ENCODE measurements at regions not wholly inside any gene's neighbourhood (a gene's known extent, or its start where the extent isn't known, plus 50 kb on each side); places are given as distances from the start of the nearest gene placed in this dataset.
"Not testable (repeated sequence)": the region's sequence is repeated elsewhere in the genome, so short reads cannot be mapped to it uniquely, and the experiment has no call there.

DNA sequence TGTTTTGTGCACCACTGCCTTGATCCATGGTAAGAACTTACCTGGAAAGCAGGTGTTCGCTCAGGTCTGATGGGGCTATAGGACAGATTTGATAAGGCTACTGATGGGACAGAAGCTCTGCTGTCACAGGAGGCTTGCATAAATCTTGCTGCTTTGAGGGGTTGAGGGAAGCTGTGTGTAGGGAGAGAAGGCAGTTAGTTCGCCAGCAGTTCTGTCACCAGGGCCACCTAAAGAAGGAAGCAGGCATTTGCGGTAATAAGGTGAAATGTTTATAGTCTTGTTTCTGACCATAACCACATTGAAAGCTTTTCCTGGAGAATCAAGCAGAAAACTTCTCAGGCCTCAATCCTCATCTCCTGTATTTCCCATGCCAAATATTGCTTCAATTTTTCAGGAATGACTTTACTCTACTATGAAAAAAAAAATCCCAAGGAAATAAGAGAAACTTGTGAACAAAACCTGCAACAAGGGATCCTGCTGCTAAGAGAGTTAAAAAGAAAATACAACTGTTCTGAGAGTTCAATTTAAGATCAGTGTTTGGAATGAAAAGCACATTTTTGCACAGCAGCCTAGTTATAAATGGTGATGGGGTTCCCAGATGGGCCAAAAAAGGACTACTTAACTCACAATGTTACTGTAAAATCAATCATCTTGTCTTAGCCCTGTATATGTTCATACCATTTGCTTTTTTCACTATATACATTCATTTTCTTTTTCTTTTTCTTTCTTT lies 122.0 kb upstream of the RANBP3L start:
- DNase-seq (ENCODE audit: low read depth in 3 of 3) = no peak

DNA sequence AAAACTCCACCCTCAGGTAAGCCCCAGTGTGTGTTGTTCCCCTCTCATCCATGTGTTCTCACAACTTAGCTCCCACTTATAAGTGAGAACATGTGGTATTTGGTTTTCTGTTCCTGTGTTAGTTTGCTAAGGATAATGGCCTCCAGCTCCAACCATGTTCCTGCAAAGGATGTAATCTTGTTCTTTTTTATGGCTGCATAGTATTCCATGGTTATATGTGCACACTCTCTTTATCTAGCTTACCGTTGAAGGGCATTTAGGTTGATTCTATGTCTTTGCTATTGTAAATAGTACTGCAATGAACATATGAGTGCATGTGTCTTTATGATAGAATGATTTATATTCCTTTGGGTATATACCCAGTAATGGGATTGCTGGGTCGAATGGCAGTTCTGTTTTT lies 124.4 kb upstream of the RANBP3L start:
- DNase-seq (ENCODE audit: low read depth in 3 of 3) = not testable (repeated sequence)

DNA sequence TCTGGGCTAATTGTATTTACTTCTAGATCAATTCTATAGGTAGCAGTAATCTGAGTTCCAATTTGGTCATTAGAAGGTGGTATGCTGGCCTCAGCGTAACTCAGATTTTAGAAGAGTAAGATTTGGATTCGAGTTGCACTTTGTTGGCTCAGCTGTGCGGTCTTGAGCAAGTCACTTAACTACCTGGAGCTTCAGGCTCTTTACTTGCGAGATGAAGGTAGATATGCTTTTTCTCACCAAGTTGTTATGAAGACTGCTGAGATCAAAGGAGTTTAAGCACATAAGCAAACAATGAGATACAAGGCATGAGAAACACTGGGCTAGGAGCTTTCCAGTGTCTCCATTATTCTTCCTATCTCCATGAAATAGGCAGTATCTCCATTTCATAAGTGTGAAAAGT lies 133.8 kb upstream of the RANBP3L start:
- DNase-seq (ENCODE audit: low read depth in 3 of 3) = no peak

DNA sequence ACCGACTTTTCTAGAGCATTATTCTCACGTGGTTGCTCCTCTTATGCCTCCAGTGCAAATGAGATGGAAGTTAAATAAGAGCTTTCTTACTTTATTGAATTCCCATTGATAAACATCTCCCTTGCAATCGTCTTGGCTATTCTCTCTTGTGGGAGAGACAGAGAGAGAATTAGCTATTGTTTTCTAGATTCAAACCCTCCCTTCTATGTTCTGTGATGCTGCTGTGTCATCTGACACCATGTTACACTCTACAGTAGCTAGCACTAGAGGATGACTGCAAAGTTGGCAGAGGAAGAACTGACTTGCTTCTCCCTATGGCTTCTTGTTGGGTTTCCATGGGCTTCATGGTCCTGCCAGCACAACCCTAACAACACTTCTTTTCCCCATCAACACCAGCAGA lies 134.6 kb upstream of the RANBP3L start:
- DNase-seq (ENCODE audit: low read depth in 3 of 3) = no peak

DNA sequence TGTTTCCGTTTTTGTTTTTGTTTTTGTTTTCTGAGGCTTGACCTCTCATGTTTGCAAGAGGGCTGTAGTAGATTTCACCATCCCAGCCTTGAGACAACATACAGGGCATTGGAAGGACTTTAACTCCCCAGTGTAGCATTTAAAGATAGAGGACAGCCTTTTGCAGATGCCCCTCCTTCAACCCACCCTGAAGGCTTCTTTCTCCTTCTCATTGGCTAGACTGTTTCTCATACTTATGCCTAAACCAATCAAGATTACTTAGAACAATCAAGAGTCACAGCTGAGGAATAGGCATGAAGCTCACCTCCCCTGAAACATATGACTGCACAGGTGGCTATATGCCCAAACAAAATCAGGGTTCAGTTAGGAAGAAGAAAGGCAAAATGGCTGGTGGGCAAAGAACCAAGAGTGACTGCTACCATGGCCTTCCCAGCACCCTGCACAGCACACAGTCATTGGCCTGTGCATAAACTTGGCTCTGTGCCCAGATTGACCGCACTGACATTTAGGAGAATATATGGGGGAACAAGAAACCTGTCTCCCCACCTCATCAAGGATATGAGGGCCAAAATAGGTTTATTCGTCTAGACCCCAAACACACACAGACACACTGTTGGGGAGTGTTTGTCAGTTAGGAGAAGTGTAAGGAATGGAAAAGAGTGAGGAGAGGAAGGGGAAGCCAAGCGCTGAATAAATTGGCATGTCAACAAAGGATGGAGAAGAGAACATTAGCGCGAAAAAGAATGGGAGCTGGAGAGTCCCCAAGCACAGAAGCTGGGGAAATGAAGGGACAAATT lies 137.3 kb upstream of the RANBP3L start:
- DNase-seq (ENCODE audit: low read depth in 3 of 3) = no peak

DNA sequence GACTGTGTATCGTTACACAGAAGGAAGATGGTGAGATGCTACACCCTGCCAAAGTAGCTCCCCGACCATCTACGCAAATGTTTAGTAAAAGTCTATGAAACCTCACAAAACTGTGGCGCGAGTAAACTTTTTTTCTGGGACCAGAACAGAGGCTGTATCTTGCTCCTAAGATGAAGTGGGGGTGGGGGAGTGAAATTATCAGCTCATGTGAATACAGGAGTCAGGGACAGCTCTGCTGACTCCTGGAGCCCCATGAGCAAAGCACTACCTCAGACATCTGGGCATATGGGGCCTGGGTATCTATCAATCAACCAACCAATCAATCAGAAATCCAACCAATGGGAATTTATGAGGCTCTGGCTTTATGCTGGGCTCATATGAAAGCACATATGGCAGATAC lies 138.6 kb upstream of the RANBP3L start:
- no peak for DNase-seq (ENCODE audit: low read depth in 3 of 3)

DNA sequence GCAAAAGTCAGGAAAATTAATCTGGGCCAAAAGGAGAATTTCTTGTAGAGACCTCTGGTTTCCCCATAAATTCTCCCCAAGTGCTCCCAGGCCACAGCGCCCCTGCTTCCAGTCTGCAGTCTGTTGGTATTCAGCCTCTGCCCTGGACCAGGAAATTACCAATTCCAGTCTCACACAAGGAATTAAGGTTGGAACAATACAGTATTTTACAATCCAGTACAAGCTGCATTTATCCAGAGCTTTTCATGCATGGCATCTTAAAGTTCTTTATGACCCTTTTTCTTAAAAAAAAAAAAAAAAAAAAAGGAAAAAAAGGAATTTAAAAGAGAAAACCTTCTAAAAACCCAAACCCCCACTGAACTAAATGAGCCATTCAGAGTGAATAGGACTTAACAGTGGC lies 139.6 kb upstream of the RANBP3L start:
- DNase-seq (ENCODE audit: low read depth in 3 of 3) = no peak

DNA sequence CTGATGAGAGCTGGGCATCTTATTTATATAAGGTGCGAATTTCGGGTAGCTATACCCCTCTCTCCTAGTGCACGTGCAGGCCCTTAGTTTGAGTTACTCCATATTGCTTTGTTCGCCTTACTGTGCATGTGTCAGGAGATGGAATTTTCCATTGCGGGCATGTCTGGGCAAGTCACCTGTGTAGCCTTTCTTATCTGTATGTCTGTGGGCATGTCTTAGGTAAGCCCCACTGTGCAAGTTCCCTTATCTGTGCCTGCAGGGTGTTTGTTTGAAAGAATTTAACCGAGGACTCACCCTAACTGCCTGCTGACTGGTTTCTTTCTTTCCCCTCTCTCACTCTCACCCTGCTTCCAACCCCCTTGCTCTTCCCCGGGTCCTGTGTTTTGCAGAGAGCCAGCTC lies 140.7 kb upstream of the RANBP3L start:
- no peak for DNase-seq (ENCODE audit: low read depth in 3 of 3)

DNA sequence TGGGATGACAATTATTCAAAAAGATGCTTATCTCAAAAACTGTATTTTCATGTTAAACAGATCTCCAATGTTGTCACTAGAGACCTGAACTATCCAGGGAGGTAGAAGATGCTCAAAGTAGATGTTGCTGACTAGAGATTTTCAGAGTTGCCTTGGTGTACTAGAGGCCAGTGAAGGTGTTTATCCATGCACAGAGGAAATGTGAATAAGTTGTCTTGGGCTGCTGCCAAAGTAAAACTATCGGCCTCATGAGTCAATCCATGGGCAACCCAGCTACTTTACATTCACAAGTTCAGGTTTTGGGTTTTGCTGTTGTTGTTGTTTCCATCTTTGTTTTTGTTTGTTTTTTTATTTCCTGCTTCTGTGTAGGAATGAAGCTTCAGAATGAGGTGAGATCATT lies 141.1 kb upstream of the RANBP3L start:
- DNase-seq (ENCODE audit: low read depth in 3 of 3) = no peak

DNA sequence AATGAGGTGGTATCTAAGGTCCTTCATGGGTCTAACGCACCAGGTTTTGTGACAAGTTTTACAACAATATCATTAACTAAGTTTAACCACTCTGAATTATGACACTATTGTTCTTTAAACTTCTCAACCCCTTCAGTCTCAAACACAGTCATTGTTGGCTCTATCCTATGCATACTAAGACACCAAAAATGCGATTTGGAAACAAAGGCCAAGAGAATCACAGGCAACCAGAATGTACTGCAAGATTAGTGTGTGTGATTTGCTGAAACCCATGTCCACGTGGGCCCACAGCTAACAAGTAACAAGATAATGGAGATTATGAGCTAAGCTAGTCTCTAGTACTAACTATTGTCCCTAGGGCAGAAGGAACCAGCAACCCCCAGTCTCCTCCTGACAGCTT lies 142.2 kb upstream of the RANBP3L start:
- no peak for DNase-seq (ENCODE audit: low read depth in 3 of 3)

DNA sequence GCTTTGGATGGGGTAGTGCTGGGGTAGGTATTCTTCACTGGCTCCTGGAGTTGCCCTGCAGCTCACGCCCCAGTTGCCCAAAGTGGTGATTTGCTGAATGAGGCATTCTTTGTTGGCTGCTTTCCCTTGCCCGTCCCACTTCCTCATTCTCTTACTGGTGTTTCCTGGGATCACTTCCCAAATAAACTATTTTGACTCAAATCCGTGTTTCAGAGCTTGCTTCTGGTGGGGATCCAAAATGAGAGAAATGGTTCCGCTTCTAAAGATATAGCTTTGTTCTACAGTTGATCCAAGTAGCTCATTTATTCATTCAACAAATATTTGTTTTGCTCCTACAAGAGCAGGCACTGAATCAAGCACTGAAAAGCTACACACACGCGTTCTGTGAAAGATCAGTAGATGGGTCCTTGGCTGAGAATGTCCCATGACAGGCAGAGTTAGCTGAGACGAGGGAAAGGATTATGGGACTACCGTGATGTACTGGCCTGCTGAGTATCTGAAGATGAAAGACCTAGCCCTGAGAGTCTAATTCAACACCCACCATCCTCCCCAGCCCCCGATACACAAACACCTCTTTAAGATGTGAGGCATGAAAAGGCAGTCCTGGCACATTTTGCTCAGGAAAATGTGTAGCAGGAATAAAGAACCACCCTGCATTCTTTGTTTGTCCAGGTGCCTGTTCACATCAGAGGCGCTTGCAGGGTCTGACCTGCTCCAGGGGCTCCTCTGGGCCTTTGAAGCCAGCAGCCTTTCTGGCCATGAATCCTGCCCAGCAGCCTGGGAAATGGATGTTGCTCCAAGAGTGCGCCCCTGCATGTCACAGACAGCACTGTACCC lies 143.1 kb upstream of the RANBP3L start:
- no peak for DNase-seq (ENCODE audit: low read depth in 3 of 3)

DNA sequence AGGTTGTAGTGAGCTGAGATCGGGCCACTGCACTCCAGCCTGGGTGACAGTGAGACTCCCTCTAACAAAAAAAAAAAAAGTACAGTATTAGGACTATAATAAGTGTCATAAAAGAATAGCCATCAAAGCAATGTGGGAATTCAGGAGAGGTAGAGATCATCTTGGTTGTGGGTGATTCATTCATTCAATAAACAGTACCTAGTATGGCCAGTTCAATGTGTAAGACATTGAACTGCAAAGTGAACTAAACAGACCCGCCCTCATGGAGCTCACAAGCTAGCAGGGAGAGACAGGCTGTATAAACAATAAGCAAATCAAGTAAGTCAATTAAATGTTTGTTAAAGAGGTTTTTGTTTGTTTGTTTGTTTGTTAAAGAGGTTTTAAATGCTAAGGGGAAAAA lies 146.1 kb upstream of the RANBP3L start:
- DNase-seq (ENCODE audit: low read depth in 3 of 3) = no peak

DNA sequence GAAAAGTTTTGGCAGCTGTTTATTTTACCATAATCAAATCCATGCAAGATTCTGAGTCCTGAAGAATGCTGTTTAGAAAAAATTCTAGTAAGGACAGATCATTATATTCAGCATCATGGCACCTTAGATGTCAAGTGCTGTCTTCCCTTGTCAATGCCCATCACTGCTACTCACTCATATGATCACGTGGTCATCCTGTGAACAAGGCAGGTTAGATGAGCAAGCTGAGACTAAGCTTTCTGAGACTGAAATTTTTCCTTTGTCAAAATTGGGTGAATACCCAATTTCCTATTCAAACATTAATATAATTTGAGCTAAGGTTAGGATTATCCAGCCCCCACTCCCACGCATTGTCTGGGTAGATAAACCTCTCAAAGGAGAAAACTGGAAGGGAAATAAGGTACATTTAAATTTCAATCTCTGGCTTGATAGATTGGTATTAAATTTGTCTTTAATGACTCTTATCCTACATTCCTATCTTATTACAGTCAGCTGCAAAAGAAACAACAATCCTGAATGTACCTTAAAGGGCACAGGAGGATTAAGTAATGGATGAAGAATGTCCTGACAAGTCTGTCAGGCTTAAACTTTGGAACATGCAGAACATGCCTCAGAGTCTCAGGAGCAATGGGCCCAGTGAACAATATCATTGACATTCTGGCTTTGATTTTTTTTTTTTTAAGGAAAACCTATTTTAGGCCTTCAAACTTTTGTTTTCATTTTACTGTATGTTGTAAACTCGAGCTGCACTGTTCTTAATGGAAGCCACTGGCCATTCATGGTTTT lies 148.7 kb upstream of the RANBP3L start:
- DNase-seq (ENCODE audit: low read depth in 3 of 3) = no peak

DNA sequence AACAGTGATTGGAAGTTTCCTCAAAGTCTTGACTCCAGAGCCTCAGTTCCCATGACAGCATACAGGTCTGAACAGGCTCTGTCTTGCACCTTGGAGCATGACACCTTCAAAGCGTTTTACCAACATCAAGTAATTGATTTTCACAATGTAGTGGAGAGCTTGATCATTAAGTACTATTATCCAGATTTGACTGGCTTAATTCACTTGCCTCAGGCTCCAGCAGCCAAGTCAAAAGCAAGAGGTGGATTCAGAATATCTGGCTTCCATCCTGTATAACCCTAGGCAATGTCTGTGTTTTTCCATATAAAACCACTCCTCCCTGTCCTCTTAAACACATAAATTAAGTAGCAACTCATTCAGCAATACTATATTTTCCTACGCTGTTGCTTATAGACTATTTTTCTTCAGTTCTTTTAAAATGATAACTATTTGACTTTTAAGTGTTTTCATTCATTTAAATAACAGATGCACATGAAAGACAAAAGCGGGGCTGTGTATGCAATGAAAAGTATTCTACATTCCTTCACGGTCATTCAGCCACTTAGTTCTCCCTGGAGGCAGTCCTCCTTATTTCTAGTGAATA lies 150.8 kb upstream of the RANBP3L start:
- DNase-seq (ENCODE audit: low read depth in 3 of 3) = no peak

DNA sequence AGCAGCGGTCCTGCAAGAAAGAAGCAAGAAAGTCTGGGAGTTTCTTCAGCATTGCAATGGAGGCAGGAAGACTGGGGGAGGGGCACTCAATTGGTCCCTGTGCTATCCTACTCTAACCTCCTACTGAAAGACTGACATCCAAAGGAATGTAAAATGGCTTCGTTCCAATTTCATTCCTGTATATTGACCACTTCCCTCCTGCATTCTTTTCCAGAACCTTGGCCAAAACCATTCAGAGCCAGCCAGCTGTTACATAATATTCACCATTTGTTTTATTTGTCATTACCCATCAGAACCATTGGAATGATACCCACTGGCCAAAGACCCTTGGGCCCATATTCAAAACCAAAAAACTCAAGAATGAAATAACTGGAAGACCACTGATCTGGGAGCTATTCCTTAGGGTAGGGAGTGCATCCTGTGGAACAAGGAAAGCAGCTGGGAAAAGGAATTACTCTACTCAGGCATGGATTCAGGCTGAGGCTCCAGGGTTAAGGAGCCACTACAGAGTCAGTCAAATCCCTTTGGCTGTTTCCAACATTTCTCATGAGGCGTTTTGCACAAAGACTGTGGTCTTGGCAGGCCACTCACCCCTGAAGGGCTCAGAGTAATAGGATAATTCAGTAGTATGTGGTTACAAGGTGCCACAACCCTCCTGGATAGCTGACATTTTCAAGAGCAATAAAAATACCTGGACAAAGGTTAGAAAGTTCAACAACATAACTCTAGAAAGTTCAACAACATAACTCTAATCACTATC lies 148.7 kb upstream of the SLC1A3 start:
- no peak for DNase-seq (ENCODE audit: low read depth in 3 of 3)

DNA sequence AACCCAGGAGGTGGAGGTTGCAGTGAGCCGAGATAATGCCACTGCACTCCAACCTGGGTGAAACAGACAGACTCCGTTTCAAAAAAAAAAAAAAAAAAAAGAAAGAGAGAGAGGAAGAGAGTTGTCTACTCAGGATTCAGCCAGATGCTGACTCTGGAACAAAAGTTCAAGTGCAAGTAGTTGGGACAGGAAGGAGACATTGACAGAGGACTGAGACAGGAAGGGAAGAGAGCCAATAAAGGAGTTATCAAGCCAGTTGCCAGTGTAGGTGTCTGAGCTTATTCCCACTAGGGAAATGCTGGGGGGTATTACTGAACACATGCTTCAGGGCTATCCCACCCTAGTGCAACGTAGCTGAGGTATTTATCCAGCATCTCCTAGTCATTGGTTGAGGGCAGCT lies 147.7 kb upstream of the SLC1A3 start:
- no peak for DNase-seq (ENCODE audit: low read depth in 3 of 3)

DNA sequence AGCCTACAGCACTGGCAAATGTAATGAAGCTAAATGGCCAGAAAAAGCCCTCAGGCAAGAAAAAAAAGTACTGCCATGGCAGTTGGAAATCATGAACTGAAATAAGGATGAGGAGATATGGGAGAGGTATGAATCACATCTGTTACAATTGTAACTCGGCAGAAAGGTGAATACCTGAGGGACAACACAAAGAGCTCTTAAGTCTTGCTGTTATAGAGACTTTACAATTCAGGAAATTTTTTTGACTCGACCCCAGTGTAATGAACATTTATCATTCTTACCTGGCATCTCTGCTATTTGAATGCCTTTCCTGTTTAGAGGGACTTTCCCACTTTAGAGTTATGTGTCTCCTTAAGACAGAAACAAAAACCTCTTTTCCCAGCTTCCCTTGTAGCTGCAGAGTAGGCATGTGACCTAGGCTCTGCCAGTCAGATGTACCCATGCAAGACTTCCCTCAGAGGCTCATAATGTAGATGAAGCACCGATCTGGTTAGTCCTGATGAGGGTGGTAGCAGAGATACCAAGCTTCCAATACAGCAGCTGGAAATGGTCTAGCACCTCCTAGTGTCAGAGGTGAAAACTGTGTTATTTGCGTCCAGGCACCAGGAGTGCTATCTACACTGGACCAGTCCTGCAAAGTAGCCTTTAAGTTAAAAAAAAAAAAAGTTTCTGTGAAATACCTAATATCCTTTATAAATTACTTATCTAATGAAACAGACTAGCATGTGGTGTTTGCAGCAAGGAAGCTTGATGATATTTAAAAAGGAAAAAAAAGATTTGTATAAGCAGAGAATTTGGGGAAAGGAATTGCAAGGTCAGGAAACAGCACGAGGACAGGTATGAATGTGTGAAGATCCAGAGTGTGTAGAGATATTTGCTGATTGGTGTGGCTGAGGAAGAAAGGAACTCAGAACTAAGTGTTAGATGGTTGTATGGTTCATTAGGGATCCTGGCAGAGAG lies 146.9 kb upstream of the SLC1A3 start:
- no peak for DNase-seq (ENCODE audit: low read depth in 3 of 3)

DNA sequence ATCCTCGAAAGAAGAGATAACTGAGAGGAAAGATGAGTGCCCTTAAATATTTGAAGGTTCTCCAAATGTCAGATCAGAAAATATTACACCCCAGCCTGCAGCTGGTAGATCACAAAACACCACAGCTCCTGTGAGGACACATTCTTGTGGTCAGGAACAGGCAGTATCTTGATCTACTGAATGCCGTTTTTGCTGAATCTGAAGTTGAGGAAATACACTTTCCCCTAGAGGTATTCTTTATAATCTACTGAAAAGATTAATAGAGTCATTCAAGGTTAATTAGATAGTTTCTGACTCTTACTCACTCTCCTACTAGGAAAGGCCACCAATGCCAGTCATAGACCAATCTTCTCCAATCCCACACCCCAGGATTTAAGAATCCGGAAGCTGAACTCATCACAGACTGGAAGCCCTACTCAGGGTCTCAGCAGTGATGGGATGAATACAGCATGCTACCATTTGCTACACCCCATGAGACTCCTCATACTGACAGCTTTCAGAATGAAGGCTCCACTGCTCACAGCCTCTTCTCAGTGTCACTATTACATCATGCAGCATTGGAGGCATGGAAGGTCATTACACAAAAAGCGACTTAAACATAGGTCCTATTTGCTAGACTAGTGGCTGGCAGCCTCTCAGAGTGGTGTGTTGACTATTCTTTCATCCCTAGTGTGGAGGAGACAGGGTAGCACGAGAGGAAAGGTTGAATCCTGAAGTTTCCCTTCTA lies 143.9 kb upstream of the SLC1A3 start:
- no peak for DNase-seq (ENCODE audit: low read depth in 3 of 3)

DNA sequence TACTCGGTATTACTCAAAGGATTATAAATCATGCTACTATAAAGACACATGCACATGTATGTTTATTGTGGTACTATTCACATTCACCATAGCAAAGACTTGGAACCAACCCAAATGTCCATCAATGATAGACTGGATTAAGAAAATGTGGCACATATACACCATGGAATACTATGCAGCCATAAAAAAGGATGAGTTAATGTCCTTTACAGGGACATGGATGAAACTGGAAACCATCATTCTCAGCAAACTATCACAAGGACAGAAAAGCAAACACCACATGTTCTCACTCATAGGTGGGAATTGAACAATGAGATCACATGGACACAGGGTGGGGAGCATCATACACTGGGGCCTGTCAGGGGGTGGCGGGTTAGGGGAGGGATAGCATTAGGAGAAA lies 130.5 kb upstream of the SLC1A3 start:
- DNase-seq (ENCODE audit: low read depth in 3 of 3) = not testable (repeated sequence)

Data from stimulated activated CD4-positive, alpha-beta T cell treated with anti-CD3 and anti-CD28 coated beads, TNF-alpha, amount 100 ng/mL, for 4 hours (primary cell).